Naive thymus-derived CD8-positive, alpha-beta T cell (primary cell): ENCODE measurements at regions not wholly inside any gene's neighbourhood (a gene's known extent, or its start where the extent isn't known, plus 50 kb on each side); places are given as distances from the start of the nearest gene placed in this dataset.
"Not testable (repeated sequence)": the region's sequence is repeated elsewhere in the genome, so short reads cannot be mapped to it uniquely, and the experiment has no call there.

Source experiments
- ATAC-seq, 2 donors: fragments of 150-1000 bp; cut with Tn5 transposase in 1 of 2; sonication (Bioruptor Pico), chemical (Tn5 transposase) in 1 of 2; 1 replicate in 1 of 2; 2 replicates in 1 of 2; pipeline ENCODE4 v1.10.0; 2021; ENCODE audit warnings: mild to moderate bottlenecking in 2 of 2, moderate library complexity in 2 of 2
- POLR2A ChIA-PET: fragments of 350-600 bp; sonication (Branson Sonifier 250); formaldehyde crosslinking; loops from one replicate; lab custom pipeline; 2021; ENCODE audit warnings: antibody characterized with exemption; lab: Charles Lee
- DNase-seq, 10 donors: peaks; one replicate each; pipeline versions ENCODE4 v3.0.0 to v3.0.0-alpha.2; 2020 to 2022
- H3K27ac Mint-ChIP-seq, 10 donors: one replicate each; pipeline ENCODE4 v1.8.0; 2020 to 2022; ENCODE audit warnings: mild to moderate bottlenecking in 10 of 10, mixed read lengths in 10 of 10, moderate library complexity in 4 of 10, inconsistent platforms in 1 of 10
- H3K27me3 Mint-ChIP-seq, 5 donors: one replicate each; pipeline ENCODE4 v1.8.0; 2021 to 2022; ENCODE audit warnings: mixed read lengths in 5 of 5
- H3K36me3 Mint-ChIP-seq, 3 donors: one replicate each; pipeline ENCODE4 v1.8.0; 2020 to 2022; ENCODE audit warnings: mixed read lengths in 3 of 3, mild to moderate bottlenecking in 2 of 3, inconsistent platforms in 1 of 3
- H3K4me1 Mint-ChIP-seq, 4 donors: one replicate each; pipeline ENCODE4 v1.8.0; 2021 to 2022; ENCODE audit warnings: mixed read lengths in 4 of 4
- H3K4me3 Mint-ChIP-seq, 10 donors: one replicate each; pipeline ENCODE4 v1.8.0; 2020 to 2022; ENCODE audit warnings: mild to moderate bottlenecking in 10 of 10, mixed read lengths in 10 of 10, moderate library complexity in 6 of 10, inconsistent platforms in 1 of 10
- H3K9me3 Mint-ChIP-seq, 9 donors: one replicate each; pipeline ENCODE4 v1.8.0; 2020 to 2022; ENCODE audit warnings: mixed read lengths in 9 of 9, mild to moderate bottlenecking in 3 of 9, inconsistent platforms in 1 of 9, moderate library complexity in 1 of 9

DNA sequence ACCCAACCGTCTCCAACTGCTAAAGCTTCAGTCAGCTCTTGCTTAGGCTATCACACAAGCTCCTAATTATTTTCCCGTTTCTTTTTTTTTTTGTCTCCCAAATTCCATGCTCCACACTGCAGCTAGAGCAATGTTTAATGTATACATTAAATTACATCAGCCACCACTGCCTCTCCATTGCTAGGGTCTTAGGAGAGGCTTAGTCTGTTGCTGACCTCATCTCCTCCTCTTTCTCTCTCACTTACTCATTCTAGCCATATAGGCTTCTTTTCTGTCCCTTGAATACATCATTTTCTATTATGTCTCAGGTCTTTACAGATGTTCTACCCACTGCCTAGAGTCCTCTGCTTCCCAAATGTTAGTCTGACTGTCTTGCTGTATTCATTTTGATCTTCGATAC is 138.1 kb upstream of the ST6GALNAC5 start:
- no peaks in the 10 kb centered on the region for H3K4me1 Mint-ChIP-seq
- DNase-seq (no peak), ATAC-seq (no peak)
- POLR2A ChIA-PET, result no interaction called here
- H3K36me3 Mint-ChIP-seq, result no peaks in the 10 kb centered on the region
- no peak overlapping the region for H3K4me3 Mint-ChIP-seq
- H3K27ac Mint-ChIP-seq, result no peak overlapping the region
- no peaks in the 10 kb centered on the region for H3K27me3 Mint-ChIP-seq
- no peaks in the 10 kb centered on the region for H3K9me3 Mint-ChIP-seq

DNA sequence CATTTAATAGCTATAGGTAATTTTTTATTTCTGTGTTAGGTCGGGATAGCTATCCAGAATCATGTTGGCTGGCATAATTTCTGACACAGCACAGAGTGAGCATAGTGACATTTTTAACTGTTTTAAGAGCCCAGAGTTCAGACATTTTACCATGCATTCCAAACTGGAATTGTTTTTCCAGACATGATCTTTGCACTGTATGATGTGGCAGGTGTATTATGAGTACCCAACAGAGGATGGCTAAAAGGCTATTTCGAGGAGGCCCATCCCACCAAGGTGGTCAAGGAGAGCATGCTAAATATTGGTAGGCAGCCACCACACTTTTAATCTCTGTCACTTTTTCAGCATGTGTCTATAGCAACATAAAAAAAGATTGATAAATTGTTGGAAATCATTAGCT is 137.3 kb upstream of the ST6GALNAC5 start:
- H3K27ac Mint-ChIP-seq, result no peak overlapping the region
- no peaks in the 10 kb centered on the region for H3K36me3 Mint-ChIP-seq
- H3K4me1 Mint-ChIP-seq, result no peaks in the 10 kb centered on the region
- H3K4me3 Mint-ChIP-seq, result no peak overlapping the region
- no peak for DNase-seq
- no peak for ATAC-seq
- H3K27me3 Mint-ChIP-seq, result no peaks in the 10 kb centered on the region
- peaks cover 0 to under 1% (median 0%) of the 10 kb centered on the region in 9 donors for H3K9me3 Mint-ChIP-seq
- POLR2A ChIA-PET, result no interaction called here

DNA sequence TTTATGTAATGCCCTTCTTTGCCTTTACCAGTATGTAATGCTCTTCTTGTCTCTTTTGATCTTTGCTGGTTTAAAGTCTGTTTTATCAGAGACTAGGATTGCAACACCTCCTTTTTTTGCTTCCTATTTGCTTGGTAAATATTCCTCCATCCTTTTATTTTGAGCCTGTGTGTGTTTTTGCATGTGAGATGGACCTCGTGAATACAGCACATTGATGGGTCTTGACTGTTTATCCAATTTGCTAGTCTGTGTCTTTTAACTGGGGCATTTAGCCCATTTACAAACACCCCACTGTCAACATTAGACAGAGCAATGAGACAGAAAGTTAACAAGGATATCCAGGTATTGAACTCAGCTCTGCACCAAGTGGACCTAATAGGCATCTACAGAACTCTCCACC is 128.9 kb upstream of the ST6GALNAC5 start:
- H3K36me3 Mint-ChIP-seq, H3K27ac Mint-ChIP-seq, H3K4me3 Mint-ChIP-seq, DNase-seq, H3K4me1 Mint-ChIP-seq, POLR2A ChIA-PET, ATAC-seq: not testable (repeated sequence)
- H3K9me3 Mint-ChIP-seq, result peaks cover 0 to 20% (median 8%) of the 10 kb centered on the region in 9 donors
- peaks cover 2 to 25% (median 11%) of the 10 kb centered on the region in 5 donors for H3K27me3 Mint-ChIP-seq

DNA sequence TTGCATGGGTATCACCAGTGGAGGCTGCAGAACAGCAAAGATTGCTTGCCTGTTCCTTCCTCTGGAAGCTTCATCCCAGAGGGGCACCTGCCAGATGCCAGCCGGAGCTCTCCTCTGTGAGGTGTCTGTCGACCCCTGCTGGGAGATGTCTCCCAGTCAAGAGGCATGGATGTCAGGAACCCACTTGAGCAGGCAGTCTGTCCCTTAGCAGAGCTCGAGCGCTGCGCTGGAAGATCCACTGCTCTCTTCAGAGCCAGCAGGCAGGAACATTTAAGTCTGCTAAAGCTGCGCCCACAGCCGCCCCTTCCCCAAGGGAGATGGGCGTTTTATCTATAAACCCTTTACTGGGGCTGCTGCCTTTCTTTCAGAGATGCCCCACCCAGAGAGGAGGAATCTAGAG is 126.3 kb upstream of the ST6GALNAC5 start:
- H3K4me3 Mint-ChIP-seq, ATAC-seq, H3K4me1 Mint-ChIP-seq, POLR2A ChIA-PET, DNase-seq: not testable (repeated sequence)
- Mint-ChIP-seq H3K27ac (peak overlapping the region in 1 of 10 donors; percentile 3), H3K9me3 (peaks cover 4 to 34% (median 14%) of the 10 kb centered on the region in 9 donors), H3K36me3 (peaks cover 0 to 15% (median 4%) of the 10 kb centered on the region in 3 donors), H3K27me3 (peaks cover 2 to 30% (median 12%) of the 10 kb centered on the region in 5 donors)

DNA sequence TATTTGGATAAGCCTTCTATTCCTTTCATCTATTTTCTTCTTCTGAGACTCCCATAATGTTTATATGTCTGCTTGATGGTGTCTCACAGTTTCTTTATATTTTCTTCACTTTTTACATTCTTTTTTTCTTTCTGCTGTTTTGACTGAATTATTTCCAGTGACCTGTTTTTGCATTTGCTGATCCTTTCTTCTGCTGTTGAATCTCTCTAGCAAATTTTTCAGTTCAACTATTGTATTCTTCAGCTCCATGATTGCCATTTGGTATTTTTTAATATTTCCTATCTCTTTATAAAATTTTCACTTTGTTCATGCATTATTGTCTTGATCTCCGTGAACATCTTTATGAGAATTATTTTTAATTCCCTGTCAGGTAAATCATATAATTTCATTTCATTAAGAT is 122.3 kb upstream of the ST6GALNAC5 start:
- ATAC-seq (no peak), DNase-seq (no peak)
- H3K27ac Mint-ChIP-seq, result no peak overlapping the region
- H3K4me3 Mint-ChIP-seq, result no peak overlapping the region
- H3K36me3 Mint-ChIP-seq, result peaks cover 0 to 24% (median 4%) of the 10 kb centered on the region in 3 donors
- peaks cover 8 to 33% (median 17%) of the 10 kb centered on the region in 9 donors for H3K9me3 Mint-ChIP-seq
- POLR2A ChIA-PET, result no interaction called here
- H3K27me3 Mint-ChIP-seq, result peaks cover 2 to 32% (median 7%) of the 10 kb centered on the region in 5 donors
- H3K4me1 Mint-ChIP-seq, result no peaks in the 10 kb centered on the region

DNA sequence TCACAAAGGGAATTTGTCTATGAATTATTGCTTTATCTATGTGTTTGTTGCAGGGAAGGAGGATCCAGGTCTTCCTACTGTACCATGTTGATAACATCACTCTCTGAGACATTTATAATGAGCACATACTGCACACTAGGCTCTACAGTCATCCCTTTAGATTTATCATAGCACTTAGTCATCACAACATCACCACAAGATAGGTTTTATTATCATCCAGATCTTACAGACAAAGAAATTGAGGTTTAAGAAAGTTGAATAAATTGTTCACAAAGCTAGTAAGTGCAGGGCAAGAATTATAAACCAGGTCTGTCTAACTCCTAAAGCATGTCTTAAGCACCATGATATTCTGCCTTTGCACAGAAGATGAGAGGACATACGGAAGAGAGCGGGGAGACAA is 121.1 kb upstream of the ST6GALNAC5 start:
- H3K9me3 Mint-ChIP-seq, result peaks cover 8 to 33% (median 17%) of the 10 kb centered on the region in 9 donors
- peaks cover 0 to 24% (median 4%) of the 10 kb centered on the region in 3 donors for H3K36me3 Mint-ChIP-seq
- H3K27ac Mint-ChIP-seq, result no peak overlapping the region
- peaks cover 2 to 34% (median 5%) of the 10 kb centered on the region in 5 donors for H3K27me3 Mint-ChIP-seq
- ATAC-seq (no peak), DNase-seq (no peak)
- no peak overlapping the region for H3K4me3 Mint-ChIP-seq
- H3K4me1 Mint-ChIP-seq, result no peaks in the 10 kb centered on the region
- POLR2A ChIA-PET, result no interaction called here

DNA sequence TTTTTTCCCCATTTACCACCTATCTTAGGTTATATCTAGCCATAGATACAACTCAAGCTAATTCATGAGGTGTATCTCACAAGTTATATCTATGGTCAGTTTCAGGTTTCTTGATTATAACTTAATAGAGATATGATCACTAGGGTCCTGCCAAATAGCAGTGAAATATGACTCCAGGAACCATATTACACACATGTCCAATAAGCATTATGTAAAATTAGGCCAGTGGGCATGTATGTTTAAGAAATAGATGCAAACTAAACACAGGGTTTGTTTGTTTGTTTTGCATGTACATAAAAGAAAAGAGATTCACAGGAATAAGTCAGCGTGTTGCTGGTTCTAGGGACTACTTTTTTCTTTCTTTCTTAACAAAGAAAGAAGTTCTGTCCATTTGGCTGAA is 112.5 kb upstream of the ST6GALNAC5 start:
- DNase-seq, result no peak
- Mint-ChIP-seq H3K4me1 (no peaks in the 10 kb centered on the region), H3K4me3 (no peak overlapping the region), H3K36me3 (no peaks in the 10 kb centered on the region), H3K27ac (no peak overlapping the region), H3K27me3 (peaks cover 0 to 37% (median 6%) of the 10 kb centered on the region in 5 donors), H3K9me3 (no peaks in the 10 kb centered on the region)
- ATAC-seq, result no peak
- POLR2A ChIA-PET, result no interaction called here

DNA sequence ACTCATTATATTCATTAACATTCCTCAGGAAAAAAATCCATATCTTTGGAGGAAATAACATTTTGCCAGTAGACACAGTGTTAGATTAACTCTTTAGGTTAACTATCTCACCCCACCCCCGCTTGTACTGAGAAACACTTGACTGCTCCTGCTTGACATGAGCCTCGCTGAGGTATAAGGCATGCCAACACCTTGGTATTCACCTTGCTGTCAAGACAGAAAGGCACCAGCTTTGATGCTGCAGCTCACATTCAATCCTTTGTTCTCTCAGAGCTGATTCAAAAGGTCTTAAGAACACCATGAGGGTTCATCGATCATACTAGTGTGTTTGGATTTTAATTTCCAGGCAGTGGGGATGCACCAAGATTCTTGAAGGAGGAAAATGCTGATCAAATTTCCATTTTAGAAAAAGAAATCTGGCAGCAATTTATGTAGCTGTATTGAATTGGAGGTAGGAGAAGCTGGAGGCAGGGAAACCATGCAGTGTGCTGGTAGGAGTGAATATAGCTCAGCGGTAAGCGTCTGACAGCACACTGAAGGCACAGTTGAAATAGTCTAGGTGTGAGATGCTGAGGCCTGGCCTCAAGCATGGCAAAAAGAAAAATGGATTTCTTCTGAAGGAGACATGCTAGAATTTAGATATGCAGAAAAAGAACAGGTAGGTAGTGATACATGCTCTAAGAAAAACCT is 108.0 kb upstream of the ST6GALNAC5 start:
- H3K27me3 Mint-ChIP-seq, result peaks cover 0 to 16% (median 2%) of the 10 kb centered on the region in 5 donors
- H3K27ac Mint-ChIP-seq, result no peak overlapping the region
- no peaks in the 10 kb centered on the region for H3K36me3 Mint-ChIP-seq
- H3K9me3 Mint-ChIP-seq, result no peaks in the 10 kb centered on the region
- H3K4me3 Mint-ChIP-seq, result no peak overlapping the region
- no peaks in the 10 kb centered on the region for H3K4me1 Mint-ChIP-seq
- ATAC-seq (no peak), DNase-seq (no peak)
- POLR2A ChIA-PET, result no interaction called here

DNA sequence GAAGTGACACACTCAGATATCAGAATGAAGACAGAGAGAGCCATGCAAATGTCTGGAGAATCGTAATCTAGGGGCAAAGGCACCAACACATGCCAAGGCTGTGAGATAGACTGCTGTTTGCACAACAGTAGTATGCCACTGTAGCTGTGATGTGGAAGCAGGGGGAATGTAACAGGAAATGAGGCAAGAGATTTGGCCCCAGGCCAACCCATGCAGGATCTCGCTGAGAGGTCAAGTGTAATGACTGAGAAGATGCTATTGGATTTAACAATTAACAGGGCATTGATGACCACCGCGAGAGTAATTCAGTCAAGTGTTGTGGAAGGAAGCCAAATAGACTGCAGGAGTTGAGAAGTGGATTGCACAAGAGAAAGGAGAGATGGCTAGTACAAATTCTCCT is 107.3 kb upstream of the ST6GALNAC5 start:
- POLR2A ChIA-PET, result no interaction called here
- peaks cover 0 to 2% (median 0%) of the 10 kb centered on the region in 4 donors for H3K4me1 Mint-ChIP-seq
- no peak for DNase-seq
- H3K36me3 Mint-ChIP-seq, result no peaks in the 10 kb centered on the region
- no peak for ATAC-seq
- no peak overlapping the region for H3K4me3 Mint-ChIP-seq
- no peak overlapping the region for H3K27ac Mint-ChIP-seq
- peaks cover 0 to 23% (median 4%) of the 10 kb centered on the region in 5 donors for H3K27me3 Mint-ChIP-seq
- no peaks in the 10 kb centered on the region for H3K9me3 Mint-ChIP-seq

DNA sequence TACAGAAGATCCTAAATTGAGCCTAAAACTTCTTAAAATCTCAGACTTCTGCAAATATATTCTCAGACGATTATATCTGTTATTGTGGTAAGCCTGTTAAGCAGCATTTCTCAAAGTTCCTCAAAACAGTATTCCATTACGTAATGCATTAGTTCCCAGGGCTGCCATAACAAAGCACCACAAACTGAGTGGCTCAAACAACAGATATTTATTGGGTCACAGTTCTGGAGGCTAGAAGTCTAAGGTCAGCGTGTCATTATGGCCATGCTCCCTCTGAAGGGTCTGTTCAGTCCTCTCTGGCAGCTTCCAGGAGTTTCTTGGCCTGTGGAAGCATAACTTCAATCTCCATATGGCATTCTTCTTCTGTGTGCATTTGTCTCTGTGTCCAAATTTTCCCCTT is 103.5 kb upstream of the ST6GALNAC5 start:
- ATAC-seq (no peak), DNase-seq (no peak)
- POLR2A ChIA-PET, result no interaction called here
- no peak overlapping the region for H3K27ac Mint-ChIP-seq
- H3K4me1 Mint-ChIP-seq, result peaks cover 0 to 2% (median 0%) of the 10 kb centered on the region in 4 donors
- H3K4me3 Mint-ChIP-seq, result no peak overlapping the region
- peaks cover 2 to 28% (median 13%) of the 10 kb centered on the region in 5 donors for H3K27me3 Mint-ChIP-seq
- H3K9me3 Mint-ChIP-seq, result no peaks in the 10 kb centered on the region
- H3K36me3 Mint-ChIP-seq, result no peaks in the 10 kb centered on the region

DNA sequence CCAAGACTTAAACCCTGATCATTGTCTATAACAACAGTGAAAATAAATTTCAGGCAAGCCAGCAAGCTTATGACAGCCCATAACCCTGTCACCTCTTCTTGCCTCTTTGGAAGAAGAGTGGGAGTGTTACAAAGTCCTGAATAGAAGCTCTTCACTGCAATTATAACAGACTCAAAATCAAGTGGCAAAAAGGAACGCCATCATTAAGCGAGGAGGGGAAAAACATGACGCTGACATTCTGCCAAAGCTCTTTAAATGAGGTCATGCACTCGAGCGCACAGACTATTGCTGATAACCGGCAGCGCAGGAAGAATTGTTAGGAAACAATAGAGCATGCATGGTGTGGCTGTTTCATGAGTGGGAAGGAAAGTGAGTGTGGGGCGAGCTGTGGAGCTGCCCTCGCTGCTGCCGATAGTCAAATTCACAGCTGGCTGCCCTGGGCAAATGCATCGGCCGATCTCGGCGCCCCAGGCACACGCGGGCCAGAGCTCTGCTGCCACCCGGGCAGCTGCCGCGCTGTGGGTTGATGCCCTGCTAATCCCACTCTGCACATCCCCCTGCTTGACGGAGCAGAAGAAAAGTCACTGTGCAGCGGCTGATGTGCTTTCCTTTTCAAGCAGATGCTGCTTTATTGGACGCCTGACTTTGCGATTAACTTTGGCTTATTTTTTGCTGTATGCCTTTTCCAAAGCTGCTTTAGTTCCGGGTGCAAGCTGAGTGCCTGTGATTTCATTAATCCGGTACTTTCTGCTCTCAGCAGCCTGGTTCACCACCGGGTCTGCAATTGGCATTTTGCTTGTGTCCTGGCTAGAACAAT is 102.4 kb upstream of the ST6GALNAC5 start:
- POLR2A ChIA-PET, result no interaction called here
- Mint-ChIP-seq H3K4me3 (peak overlapping the region in 1 of 10 donors; percentile 11), H3K4me1 (peaks cover 0 to 2% (median 0%) of the 10 kb centered on the region in 4 donors), H3K27ac (no peak overlapping the region), H3K9me3 (no peaks in the 10 kb centered on the region), H3K27me3 (peaks cover 2 to 35% (median 13%) of the 10 kb centered on the region in 5 donors), H3K36me3 (no peaks in the 10 kb centered on the region)
- DNase-seq, result no peak
- ATAC-seq, result no peak

DNA sequence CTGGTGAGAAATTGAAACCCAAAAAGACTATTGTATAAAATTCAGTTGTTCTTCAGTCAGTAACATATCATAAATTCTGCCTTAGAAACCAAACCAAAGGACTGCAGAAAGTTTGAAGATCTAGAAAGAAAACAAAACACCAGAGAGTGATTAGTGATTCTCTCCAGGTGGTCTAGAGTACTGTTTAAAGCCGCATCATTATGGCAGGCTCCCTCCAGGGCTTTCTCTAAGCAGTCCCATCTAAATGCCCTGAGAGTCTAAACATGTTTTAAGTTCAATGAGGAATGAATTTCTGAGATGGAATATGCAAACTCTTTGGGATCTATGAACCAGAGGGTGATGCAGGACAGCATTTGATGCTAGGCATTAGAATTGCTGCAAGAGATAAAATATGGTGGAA is 100.9 kb upstream of the ST6GALNAC5 start:
- Mint-ChIP-seq H3K4me1 (peaks cover 0 to 2% (median 0%) of the 10 kb centered on the region in 4 donors), H3K27me3 (peaks cover 2 to 35% (median 13%) of the 10 kb centered on the region in 5 donors), H3K4me3 (no peak overlapping the region), H3K36me3 (no peaks in the 10 kb centered on the region), H3K27ac (no peak overlapping the region), H3K9me3 (no peaks in the 10 kb centered on the region)
- DNase-seq (no peak), ATAC-seq (no peak)
- POLR2A ChIA-PET, result no interaction called here

DNA sequence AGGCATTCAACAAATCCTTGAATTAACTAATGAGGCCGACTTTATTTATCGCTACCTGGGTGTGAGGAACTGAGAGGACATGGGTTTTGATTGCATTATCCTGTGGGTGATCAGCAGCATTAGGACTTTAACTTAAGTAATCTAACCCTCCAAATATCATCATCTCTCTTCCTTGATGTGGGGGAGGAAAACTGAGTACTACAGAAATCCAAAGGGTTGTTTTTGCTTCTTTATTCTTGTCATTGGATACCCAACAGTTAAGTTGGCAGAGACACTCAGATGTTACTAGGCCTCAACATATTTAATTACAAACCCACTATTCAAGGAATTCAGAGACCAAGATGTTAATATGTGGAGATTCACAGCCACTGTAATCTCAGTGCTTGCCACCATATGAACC is 97.4 kb upstream of the ST6GALNAC5 start:
- Mint-ChIP-seq H3K27ac (no peak overlapping the region), H3K9me3 (no peaks in the 10 kb centered on the region), H3K4me1 (no peaks in the 10 kb centered on the region), H3K4me3 (no peak overlapping the region), H3K27me3 (peaks cover 2 to 35% (median 14%) of the 10 kb centered on the region in 5 donors), H3K36me3 (no peaks in the 10 kb centered on the region)
- DNase-seq, result no peak
- POLR2A ChIA-PET, result no interaction called here
- ATAC-seq, result no peak
